ENCODE measurements at regions not wholly inside any gene's neighbourhood (a gene's known extent, or its start where the extent isn't known, plus 50 kb on each side); places are given as distances from the start of the nearest gene placed in this dataset.

GRCh38 chr10:7090529-7090928 lies 320.3 kb downstream of the SFMBT2 start:
- in situ Hi-C loops (cut with HindIII; ENCODE audit: extremely low pct_ligation_motif_present, low pct_unique_long_range_greater_than_20kb) (no loop called here), intact Hi-C loops (cut with micrococcal nuclease; ENCODE audit: unreplicated experiment) (no loop called here)
- DNase-seq (ENCODE audit: low spot score) (no peak), ATAC-seq (no peak), FAIRE-seq (no peak)
- H3K36me3 ChIP-seq (replicated peaks in 1 of 2; ENCODE audit: control insufficient read depth in 1 of 2, insufficient read depth in 2 of 2, low read length in 2 of 2) = no peaks in the 10 kb centered on the region
- no peaks in the 10 kb centered on the region for H3K79me2 ChIP-seq (ENCODE audit: insufficient read depth, low read length)
- 39% methylated on average over 5 of the region's 5 CpGs for WGBS (ENCODE audit: low lambda C conversion rate)
- BruUV-seq (replicated peaks) = no TSS peak
- no peak overlapping the region for H2AFZ ChIP-seq (ENCODE audit: low read length)
- H3K27ac ChIP-seq (ENCODE audit: extremely low read length, insufficient read depth, low read length) = no peak overlapping the region
- H3K4me3 ChIP-seq (replicated peaks in 1 of 3; ENCODE audit: insufficient read depth in 1 of 3, low read depth in 2 of 3, low read length in 3 of 3) = no peak overlapping the region
- H3K9me3 ChIP-seq (ENCODE audit: low read length) = no peaks in the 10 kb centered on the region
- no peaks in the 10 kb centered on the region; a peak in 3 of 5 replicates for H3K27me3 ChIP-seq (ENCODE audit: control insufficient read depth in 1 of 2, insufficient read depth in 2 of 2, low read length in 2 of 2)
- no peak overlapping the region for H3K9ac ChIP-seq (ENCODE audit: insufficient read depth, low read depth, low read length)
- no peak overlapping the region for H3K4me2 ChIP-seq (ENCODE audit: low read depth, low read length)
- ChIA-PET CTCF (ENCODE audit: low intra/inter-chr PET ratio, low total read pairs) (no interaction called here), POLR2A (no interaction called here)
- no peak for TF ChIP-seq ZBTB8A (CRISPR knock-in tag; IDR thresholded peaks at IDR 0.05; ENCODE audit: borderline replicate concordance, low read depth)
- TF ChIP-seq CSRNP2 (CRISPR knock-in tag; conservative IDR thresholded peaks at IDR 0.05; ENCODE audit: low read depth) = no peak
- no peak for TF ChIP-seq SOX5 (CRISPR knock-in tag; IDR thresholded peaks at IDR 0.05; ENCODE audit: borderline replicate concordance)
- H3K4me1 ChIP-seq (ENCODE audit: insufficient read depth, low read length) = no peaks in the 10 kb centered on the region
- no peaks in the 10 kb centered on the region for H4K20me1 ChIP-seq (ENCODE audit: insufficient read depth, low read length)

- FAIRE-seq = no peak
- in situ Hi-C loops (cut with HindIII; ENCODE audit: extremely low pct_ligation_motif_present, low pct_unique_long_range_greater_than_20kb) = no loop called here
- POLR2A ChIA-PET = no interaction called here
- TF ChIP-seq IKZF1 (IDR thresholded peaks at IDR 0.05) = no peak
- TF ChIP-seq TFDP1 (CRISPR knock-in tag; IDR thresholded peaks at IDR 0.05; ENCODE audit: borderline replicate concordance) = no peak
- no peak for TF ChIP-seq ZNF280B (CRISPR knock-in tag; IDR thresholded peaks at IDR 0.05; ENCODE audit: borderline replicate concordance)
- TF ChIP-seq EED (CRISPR knock-in tag; IDR thresholded peaks at IDR 0.05) = no peak
- TF ChIP-seq REPIN1 (CRISPR knock-in tag; IDR thresholded peaks at IDR 0.05; ENCODE audit: borderline replicate concordance, low read depth) = no peak
- no peak for TF ChIP-seq GFI1 (CRISPR knock-in tag; IDR thresholded peaks at IDR 0.05; ENCODE audit: borderline replicate concordance)
- no peak for TF ChIP-seq NFATC3 (CRISPR knock-in tag; IDR thresholded peaks at IDR 0.05)
- TF ChIP-seq RBFOX2 (IDR thresholded peaks at IDR 0.05; ENCODE audit: low read depth, low read length) = no peak
- TF ChIP-seq PTBP1 (IDR thresholded peaks at IDR 0.05; ENCODE audit: low read depth, low read length, poor library complexity, severe bottlenecking) = no peak
- no peak for TF ChIP-seq DMAP1 (CRISPR knock-in tag; IDR thresholded peaks at IDR 0.05)
- no peak for TF ChIP-seq PLSCR1 (CRISPR knock-in tag; IDR thresholded peaks at IDR 0.05; ENCODE audit: borderline replicate concordance)
Observed at GRCh38 chr10:7085913-7086589, 324.8 kb downstream of the SFMBT2 start.

More at GRCh38 chr10:7085913-7086589, 324.8 kb downstream of the SFMBT2 start:
- 57% methylated on average over 14 of the region's 14 CpGs for WGBS (ENCODE audit: low lambda C conversion rate)
- Histone ChIP-seq H3K79me2 (ENCODE audit: insufficient read depth, low read length) (no peaks in the 10 kb centered on the region), H3K4me2 (ENCODE audit: low read depth, low read length) (no peak overlapping the region), H2AFZ (ENCODE audit: low read length) (no peak overlapping the region), H3K27me3 (ENCODE audit: control insufficient read depth in 1 of 2, insufficient read depth in 2 of 2, low read length in 2 of 2) (peaks cover 0 to 7% of the 10 kb centered on the region in 2 experiments; a peak in 2 of 5 replicates), H3K4me3 (replicated peaks in 1 of 3; ENCODE audit: insufficient read depth in 1 of 3, low read depth in 2 of 3, low read length in 3 of 3) (no peak overlapping the region), H3K9ac (ENCODE audit: insufficient read depth, low read depth, low read length) (no peak overlapping the region), H3K4me1 (ENCODE audit: insufficient read depth, low read length) (no peaks in the 10 kb centered on the region), H3K27ac (ENCODE audit: extremely low read length, insufficient read depth, low read length) (no peak overlapping the region), H3K36me3 (replicated peaks in 1 of 2; ENCODE audit: control insufficient read depth in 1 of 2, insufficient read depth in 2 of 2, low read length in 2 of 2) (no peaks in the 10 kb centered on the region), H4K20me1 (ENCODE audit: insufficient read depth, low read length) (no peaks in the 10 kb centered on the region), H3K9me3 (ENCODE audit: low read length) (no peaks in the 10 kb centered on the region)
- DNase-seq (ENCODE audit: low spot score) (no peak), ATAC-seq (no peak)
- CTCF ChIA-PET (ENCODE audit: low intra/inter-chr PET ratio, low total read pairs) = no interaction called here
- no TSS peak for BruUV-seq (replicated peaks)
- intact Hi-C loops (cut with micrococcal nuclease; ENCODE audit: unreplicated experiment) = no loop called here
